ENCODE measurements at regions not wholly inside any gene's neighbourhood (a gene's known extent, or its start where the extent isn't known, plus 50 kb on each side); places are given as distances from the start of the nearest gene placed in this dataset.

DNA sequence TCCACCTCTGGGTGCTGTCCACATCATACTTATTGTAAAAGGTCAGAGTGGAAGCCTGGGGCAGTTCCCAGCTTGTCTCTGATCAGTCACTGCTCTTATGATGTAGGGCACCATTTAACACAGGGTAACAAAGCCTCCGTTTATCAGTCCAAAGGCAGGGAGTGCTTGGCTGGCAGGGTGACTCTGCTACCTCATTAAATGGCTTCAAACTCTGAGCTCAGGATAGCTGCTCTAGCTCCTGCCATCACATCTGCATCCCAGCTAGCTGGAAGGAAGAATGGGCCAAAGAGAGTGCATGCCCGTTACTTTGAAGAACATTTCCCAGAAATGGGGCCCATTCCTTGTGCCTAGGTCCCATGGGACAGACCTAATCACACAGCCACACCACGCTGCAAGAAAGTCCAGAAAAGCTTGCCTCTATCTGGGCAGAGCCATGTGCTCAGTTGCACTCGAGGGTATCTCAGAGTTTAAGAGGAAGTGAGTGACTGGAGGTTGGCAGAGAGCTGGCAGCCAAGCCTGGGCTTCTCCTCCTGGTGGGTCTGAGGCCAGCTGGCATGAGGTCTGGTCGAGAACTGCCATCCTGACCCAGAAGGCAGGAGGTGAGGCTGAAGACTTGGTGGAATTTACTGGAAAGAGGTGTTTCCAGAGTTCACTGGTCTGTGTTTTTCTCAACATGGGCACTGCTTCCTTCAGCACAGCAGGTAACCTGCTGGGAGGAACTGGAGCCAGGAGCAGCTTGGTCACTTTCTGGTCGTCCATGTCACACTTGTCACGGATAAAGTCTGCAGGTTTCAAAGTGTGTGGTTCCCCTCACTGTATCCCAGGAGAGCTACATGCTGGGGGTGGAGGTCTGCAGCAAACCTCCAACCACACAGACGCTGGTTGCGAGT is 935.7 kb downstream of the BRD1 start:
- TF ChIP-seq, protein P1, sequence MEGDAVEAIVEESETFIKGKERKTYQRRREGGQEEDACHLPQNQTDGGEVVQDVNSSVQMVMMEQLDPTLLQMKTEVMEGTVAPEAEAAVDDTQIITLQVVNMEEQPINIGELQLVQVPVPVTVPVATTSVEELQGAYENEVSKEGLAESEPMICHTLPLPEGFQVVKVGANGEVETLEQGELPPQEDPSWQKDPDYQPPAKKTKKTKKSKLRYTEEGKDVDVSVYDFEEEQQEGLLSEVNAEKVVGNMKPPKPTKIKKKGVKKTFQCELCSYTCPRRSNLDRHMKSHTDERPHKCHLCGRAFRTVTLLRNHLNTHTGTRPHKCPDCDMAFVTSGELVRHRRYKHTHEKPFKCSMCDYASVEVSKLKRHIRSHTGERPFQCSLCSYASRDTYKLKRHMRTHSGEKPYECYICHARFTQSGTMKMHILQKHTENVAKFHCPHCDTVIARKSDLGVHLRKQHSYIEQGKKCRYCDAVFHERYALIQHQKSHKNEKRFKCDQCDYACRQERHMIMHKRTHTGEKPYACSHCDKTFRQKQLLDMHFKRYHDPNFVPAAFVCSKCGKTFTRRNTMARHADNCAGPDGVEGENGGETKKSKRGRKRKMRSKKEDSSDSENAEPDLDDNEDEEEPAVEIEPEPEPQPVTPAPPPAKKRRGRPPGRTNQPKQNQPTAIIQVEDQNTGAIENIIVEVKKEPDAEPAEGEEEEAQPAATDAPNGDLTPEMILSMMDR (IDR thresholded peaks at IDR 0.05; ENCODE audit: low read depth, low read length, poor library complexity, severe bottlenecking), result no peak
- no peaks in the 10 kb centered on the region for H3K9me2 ChIP-seq (replicated peaks; ENCODE audit: control insufficient read depth, low read length)
- H3K4me3 ChIP-seq (ENCODE audit: low read length), result no peak overlapping the region
- H3K36me3 ChIP-seq (ENCODE audit: control insufficient read depth, low read length), result no peaks in the 10 kb centered on the region
- no peaks in the 10 kb centered on the region for H3K79me2 ChIP-seq (ENCODE audit: control insufficient read depth, low read length)
- H3F3A ChIP-seq (ENCODE audit: control insufficient read depth, insufficient read depth), result no peaks in the 10 kb centered on the region
- H3K9me3 ChIP-seq (ENCODE audit: control insufficient read depth, insufficient read depth, low read length), result no peaks in the 10 kb centered on the region
- H3K4me2 ChIP-seq (ENCODE audit: low read length), result no peak overlapping the region
- no peaks in the 10 kb centered on the region for H4K20me1 ChIP-seq (ENCODE audit: control insufficient read depth, insufficient read depth, low read depth, low read length)
- no peak overlapping the region for H3K27ac ChIP-seq (ENCODE audit: low read depth, low read length)
- H3K27me3 ChIP-seq (ENCODE audit: control insufficient read depth, low read length), result no peaks in the 10 kb centered on the region
- no peaks in the 10 kb centered on the region for H3K4me1 ChIP-seq (ENCODE audit: control insufficient read depth, low read length)

DNA sequence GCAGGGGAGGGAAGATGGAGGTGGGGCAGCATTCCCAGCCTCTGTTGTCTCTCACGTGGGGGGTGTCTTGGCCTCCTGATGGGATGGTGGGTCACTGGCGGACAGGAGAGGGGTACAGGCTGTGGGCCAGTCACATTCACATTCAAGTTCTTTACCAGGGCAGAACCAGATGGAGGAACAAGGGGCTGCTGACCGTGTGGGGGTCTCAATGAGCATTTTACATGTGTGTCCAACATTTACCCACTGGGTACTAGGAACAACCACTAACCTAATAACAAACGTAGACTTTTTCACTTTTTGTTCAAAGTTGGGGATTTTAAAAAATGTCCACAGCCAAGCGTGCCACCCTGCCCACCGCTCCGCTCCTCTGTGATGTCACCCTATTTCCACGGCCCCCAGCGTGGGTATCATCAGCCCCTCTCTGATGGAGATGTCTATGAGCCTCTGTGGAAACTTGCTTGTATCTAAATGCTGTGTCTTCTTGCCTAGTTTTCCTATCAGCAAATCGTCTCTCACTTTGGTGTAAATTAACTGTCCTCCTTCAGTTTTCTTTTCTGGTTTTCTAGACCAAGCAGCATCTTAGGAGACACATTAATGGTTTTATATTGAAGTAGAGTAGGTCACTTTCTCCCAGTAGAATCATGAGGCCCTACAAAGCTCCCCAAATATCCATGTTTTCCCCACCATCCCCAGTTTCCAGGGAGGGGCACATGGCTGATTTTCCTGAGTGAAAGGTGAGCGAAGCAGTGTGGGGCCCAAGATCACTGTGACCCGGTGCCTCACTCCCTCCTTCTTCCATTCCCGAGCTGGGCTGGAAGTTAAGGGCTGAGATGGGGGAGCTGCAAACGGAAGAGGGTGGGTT is 936.7 kb downstream of the BRD1 start:
- Histone ChIP-seq H3K4me2 (ENCODE audit: low read length) (no peak overlapping the region), H3K27me3 (ENCODE audit: control insufficient read depth, low read length) (no peaks in the 10 kb centered on the region), H3K27ac (ENCODE audit: low read depth, low read length) (no peak overlapping the region), H3K36me3 (ENCODE audit: control insufficient read depth, low read length) (no peaks in the 10 kb centered on the region), H3K4me3 (ENCODE audit: low read length) (no peak overlapping the region), H3K9me2 (replicated peaks; ENCODE audit: control insufficient read depth, low read length) (no peaks in the 10 kb centered on the region), H3K79me2 (ENCODE audit: control insufficient read depth, low read length) (no peaks in the 10 kb centered on the region), H3K4me1 (ENCODE audit: control insufficient read depth, low read length) (no peaks in the 10 kb centered on the region), H4K20me1 (ENCODE audit: control insufficient read depth, insufficient read depth, low read depth, low read length) (no peaks in the 10 kb centered on the region), H3K9me3 (ENCODE audit: control insufficient read depth, insufficient read depth, low read length) (no peaks in the 10 kb centered on the region), H3F3A (ENCODE audit: control insufficient read depth, insufficient read depth) (no peaks in the 10 kb centered on the region)
- TF ChIP-seq, protein P1 (IDR thresholded peaks at IDR 0.05; ENCODE audit: low read depth, low read length, poor library complexity, severe bottlenecking), result no peak
- TF ChIP-seq EZH2phosphoT487 (IDR thresholded peaks at IDR 0.05; ENCODE audit: borderline replicate concordance, low read length), result no peak

DNA sequence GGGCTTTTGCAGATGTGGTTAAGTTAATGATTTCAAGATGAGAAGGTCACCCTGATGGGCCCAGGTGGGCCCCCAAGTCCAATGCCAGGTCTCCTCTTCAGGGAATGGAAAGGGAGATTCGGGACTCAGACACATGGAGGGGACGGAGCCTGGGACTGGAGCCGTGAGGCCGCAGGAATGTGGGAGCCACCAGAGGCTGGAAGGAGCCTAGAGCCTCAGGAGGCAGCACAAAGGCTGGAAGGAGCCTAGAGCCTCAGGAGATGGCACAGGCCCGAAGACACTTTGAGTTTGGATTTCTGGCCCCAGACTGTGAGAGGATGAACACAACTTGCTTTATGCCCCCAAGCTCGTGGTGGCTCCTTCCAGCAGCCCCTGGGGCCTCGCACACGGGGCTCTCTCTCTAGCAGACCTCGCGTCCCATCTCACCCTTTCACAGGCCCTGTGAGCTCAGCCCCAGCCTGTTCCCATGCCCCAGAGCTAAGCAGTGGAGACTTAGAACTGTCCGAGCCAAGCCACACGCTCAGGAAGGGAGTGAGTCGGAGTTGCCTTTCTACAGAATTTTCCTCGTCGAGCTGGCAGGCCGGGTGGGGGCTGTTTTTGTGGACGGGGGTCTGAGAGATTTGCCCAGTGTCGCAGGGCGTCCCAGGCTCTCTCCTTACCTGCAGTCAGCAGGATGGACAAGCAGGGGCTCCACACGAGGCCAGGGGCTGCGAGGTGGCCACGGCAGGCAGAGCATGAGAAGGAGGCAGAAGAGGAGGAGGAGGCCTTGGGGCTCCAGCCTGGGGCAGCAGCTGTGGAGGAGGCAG is 937.6 kb downstream of the BRD1 start:
- Histone ChIP-seq H3K79me2 (ENCODE audit: control insufficient read depth, low read length) (no peaks in the 10 kb centered on the region), H3K27me3 (ENCODE audit: control insufficient read depth, low read length) (no peaks in the 10 kb centered on the region)
- TF ChIP-seq, protein P1 (IDR thresholded peaks at IDR 0.05; ENCODE audit: low read depth, low read length, poor library complexity, severe bottlenecking), result no peak
- TF ChIP-seq EZH2phosphoT487 (IDR thresholded peaks at IDR 0.05; ENCODE audit: borderline replicate concordance, low read length), result no peak

More for the DNA sequence above, 937.6 kb downstream of the BRD1 start:
- no peaks in the 10 kb centered on the region for H3K4me1 ChIP-seq (ENCODE audit: control insufficient read depth, low read length)
- H3F3A ChIP-seq (ENCODE audit: control insufficient read depth, insufficient read depth), result no peaks in the 10 kb centered on the region
- H3K9me3 ChIP-seq (ENCODE audit: control insufficient read depth, insufficient read depth, low read length), result no peaks in the 10 kb centered on the region
- no peaks in the 10 kb centered on the region for H3K9me2 ChIP-seq (replicated peaks; ENCODE audit: control insufficient read depth, low read length)
- H3K4me3 ChIP-seq (ENCODE audit: low read length), result no peak overlapping the region
- H3K27ac ChIP-seq (ENCODE audit: low read depth, low read length), result no peak overlapping the region
- no peaks in the 10 kb centered on the region for H4K20me1 ChIP-seq (ENCODE audit: control insufficient read depth, insufficient read depth, low read depth, low read length)
- no peaks in the 10 kb centered on the region for H3K36me3 ChIP-seq (ENCODE audit: control insufficient read depth, low read length)
- no peak overlapping the region for H3K4me2 ChIP-seq (ENCODE audit: low read length)
